ENCODE measurements at regions not wholly inside any gene's neighbourhood (a gene's known extent, or its start where the extent isn't known, plus 50 kb on each side); places are given as distances from the start of the nearest gene placed in this dataset.

DNA sequence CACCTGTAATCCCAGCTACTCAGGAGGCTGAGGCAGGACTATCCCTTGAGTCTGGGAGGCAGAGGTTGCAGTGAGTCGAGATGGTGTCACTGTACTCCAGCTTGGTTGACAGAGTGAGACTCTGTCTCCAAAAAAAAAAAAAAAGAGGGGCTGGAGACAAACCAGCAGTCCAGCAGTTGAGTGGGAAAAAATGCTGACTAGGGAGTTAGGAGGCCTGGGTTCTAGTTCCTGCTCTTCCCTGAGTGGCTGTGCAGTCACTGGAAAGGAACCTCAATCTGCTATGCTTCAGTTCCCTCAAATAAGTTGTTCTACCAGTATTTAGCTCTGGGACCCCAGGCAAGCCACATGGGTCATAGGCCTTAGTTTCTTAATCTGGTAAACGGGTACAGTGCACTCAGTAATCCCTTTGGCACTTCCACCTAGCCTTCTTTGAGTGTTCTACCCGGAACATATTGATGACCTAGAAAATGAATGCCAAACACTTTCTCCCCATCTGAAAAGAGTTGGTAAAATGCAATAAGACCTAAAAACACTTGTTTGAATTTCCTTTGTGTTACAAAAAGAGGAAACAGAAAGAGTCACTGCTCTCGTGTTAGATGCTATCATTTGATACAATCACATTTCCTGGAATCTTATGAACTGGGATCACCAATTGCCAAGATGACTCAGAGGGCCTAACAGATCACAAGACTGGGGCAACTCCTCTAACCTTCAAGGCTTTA, 99.3 kb upstream of the EGFL6 start:
- no peaks in the 10 kb centered on the region for H4K20me1 ChIP-seq (ENCODE audit: insufficient read depth)
- H3K9ac ChIP-seq, result peak overlapping the region; percentile 34; the same call in 1 of the 2 replicates
- H3K9me3 ChIP-seq, result no peaks in the 10 kb centered on the region
- POLR2A ChIA-PET, result no interaction called here
- no peak for DNase-seq
- H3K27me3 ChIP-seq (ENCODE audit: insufficient read depth), result no peaks in the 10 kb centered on the region
- H3K27ac ChIP-seq (ENCODE audit: low read depth in 2 of 2, low read length in 1 of 2), result peak overlapping the region; percentile 68 to 85; a peak in 3 of 4 replicates
- no peak overlapping the region for H2AFZ ChIP-seq (ENCODE audit: low read depth)
- 0 out of 2 replicates have a peak overlapping the region, but pooled peaks have one; percentile 12 for H3K4me2 ChIP-seq
- no peaks in the 10 kb centered on the region for H3K79me2 ChIP-seq (ENCODE audit: insufficient read depth)
- WGBS (ENCODE audit: low lambda C conversion rate), result 34% methylated on average over 4 of the region's 4 CpGs
- peaks cover 0 to 6% of the 10 kb centered on the region in 2 experiments; a peak in 3 of 4 replicates for H3K4me1 ChIP-seq (ENCODE audit: control insufficient read depth in 1 of 2, insufficient read depth in 2 of 2, low read depth in 1 of 2, low read length in 1 of 2)
- no peaks in the 10 kb centered on the region for H3K9me2 ChIP-seq
- no peaks in the 10 kb centered on the region for H3K36me3 ChIP-seq (replicated peaks in 1 of 2; ENCODE audit: control insufficient read depth in 1 of 2, insufficient read depth in 2 of 2, low read length in 1 of 2)
- CTCF ChIA-PET, result no interaction called here
- peaks cover 12% of the 10 kb centered on the region for H3F3A ChIP-seq (replicated peaks; ENCODE audit: insufficient read depth)
- no peak overlapping the region for H3K4me3 ChIP-seq (ENCODE audit: low read depth in 2 of 2, low read length in 1 of 2)
- TF ChIP-seq, protein P1, sequence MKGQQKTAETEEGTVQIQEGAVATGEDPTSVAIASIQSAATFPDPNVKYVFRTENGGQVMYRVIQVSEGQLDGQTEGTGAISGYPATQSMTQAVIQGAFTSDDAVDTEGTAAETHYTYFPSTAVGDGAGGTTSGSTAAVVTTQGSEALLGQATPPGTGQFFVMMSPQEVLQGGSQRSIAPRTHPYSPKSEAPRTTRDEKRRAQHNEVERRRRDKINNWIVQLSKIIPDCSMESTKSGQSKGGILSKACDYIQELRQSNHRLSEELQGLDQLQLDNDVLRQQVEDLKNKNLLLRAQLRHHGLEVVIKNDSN (IDR thresholded peaks at IDR 0.05; ENCODE audit: borderline replicate concordance, low read depth), result 0 out of 2 replicates have a peak, but pooled peaks have one; percentile 16
- no peak for TF ChIP-seq MXI1 (IDR thresholded peaks at IDR 0.05; ENCODE audit: low read depth, low read length)
- TF ChIP-seq FOXJ3 (CRISPR knock-in tag; IDR thresholded peaks at IDR 0.05), result no peak
- peak; percentile 77; the same call in 1 of the 2 replicates for TF ChIP-seq FOXM1 (IDR thresholded peaks at IDR 0.05; ENCODE audit: low read depth)
- peak; percentile 92 for TF ChIP-seq JUND (IDR thresholded peaks at IDR 0.05)
- no peak for TF ChIP-seq USF2 (IDR thresholded peaks at IDR 0.05; ENCODE audit: borderline replicate concordance, low read depth, low read length)
- TF ChIP-seq TEAD4 (IDR thresholded peaks at IDR 0.05; ENCODE audit: borderline replicate concordance, insufficient read depth), result peak; percentile 82
- TF ChIP-seq YY1 (IDR thresholded peaks at IDR 0.05; ENCODE audit: low read depth), result no peak
- no peak for TF ChIP-seq CHD2 (IDR thresholded peaks at IDR 0.05; ENCODE audit: low read length, partially characterized antibody)
- TF ChIP-seq, protein P2, sequence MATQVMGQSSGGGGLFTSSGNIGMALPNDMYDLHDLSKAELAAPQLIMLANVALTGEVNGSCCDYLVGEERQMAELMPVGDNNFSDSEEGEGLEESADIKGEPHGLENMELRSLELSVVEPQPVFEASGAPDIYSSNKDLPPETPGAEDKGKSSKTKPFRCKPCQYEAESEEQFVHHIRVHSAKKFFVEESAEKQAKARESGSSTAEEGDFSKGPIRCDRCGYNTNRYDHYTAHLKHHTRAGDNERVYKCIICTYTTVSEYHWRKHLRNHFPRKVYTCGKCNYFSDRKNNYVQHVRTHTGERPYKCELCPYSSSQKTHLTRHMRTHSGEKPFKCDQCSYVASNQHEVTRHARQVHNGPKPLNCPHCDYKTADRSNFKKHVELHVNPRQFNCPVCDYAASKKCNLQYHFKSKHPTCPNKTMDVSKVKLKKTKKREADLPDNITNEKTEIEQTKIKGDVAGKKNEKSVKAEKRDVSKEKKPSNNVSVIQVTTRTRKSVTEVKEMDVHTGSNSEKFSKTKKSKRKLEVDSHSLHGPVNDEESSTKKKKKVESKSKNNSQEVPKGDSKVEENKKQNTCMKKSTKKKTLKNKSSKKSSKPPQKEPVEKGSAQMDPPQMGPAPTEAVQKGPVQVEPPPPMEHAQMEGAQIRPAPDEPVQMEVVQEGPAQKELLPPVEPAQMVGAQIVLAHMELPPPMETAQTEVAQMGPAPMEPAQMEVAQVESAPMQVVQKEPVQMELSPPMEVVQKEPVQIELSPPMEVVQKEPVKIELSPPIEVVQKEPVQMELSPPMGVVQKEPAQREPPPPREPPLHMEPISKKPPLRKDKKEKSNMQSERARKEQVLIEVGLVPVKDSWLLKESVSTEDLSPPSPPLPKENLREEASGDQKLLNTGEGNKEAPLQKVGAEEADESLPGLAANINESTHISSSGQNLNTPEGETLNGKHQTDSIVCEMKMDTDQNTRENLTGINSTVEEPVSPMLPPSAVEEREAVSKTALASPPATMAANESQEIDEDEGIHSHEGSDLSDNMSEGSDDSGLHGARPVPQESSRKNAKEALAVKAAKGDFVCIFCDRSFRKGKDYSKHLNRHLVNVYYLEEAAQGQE (IDR thresholded peaks at IDR 0.05; ENCODE audit: low read depth, low read length), result no peak
- no peak for TF ChIP-seq SMC3 (IDR thresholded peaks at IDR 0.05; ENCODE audit: low read depth, low read length)
- no peak for TF ChIP-seq MEF2A (IDR thresholded peaks at IDR 0.05; ENCODE audit: borderline replicate concordance, low read depth)
- TF ChIP-seq EZH2phosphoT487 (IDR thresholded peaks at IDR 0.05; ENCODE audit: borderline replicate concordance, low read depth), result no peak
- TF ChIP-seq IRF3 (IDR thresholded peaks at IDR 0.05; ENCODE audit: low read depth, low read length), result no peak
- TF ChIP-seq EP300 (IDR thresholded peaks at IDR 0.05; ENCODE audit: borderline replicate concordance in 1 of 2, low read depth in 1 of 2, low read length in 1 of 2), result peak in 1 of 2 experiments; percentile 94; a peak in 2 of 4 replicates
- TF ChIP-seq, protein P3, sequence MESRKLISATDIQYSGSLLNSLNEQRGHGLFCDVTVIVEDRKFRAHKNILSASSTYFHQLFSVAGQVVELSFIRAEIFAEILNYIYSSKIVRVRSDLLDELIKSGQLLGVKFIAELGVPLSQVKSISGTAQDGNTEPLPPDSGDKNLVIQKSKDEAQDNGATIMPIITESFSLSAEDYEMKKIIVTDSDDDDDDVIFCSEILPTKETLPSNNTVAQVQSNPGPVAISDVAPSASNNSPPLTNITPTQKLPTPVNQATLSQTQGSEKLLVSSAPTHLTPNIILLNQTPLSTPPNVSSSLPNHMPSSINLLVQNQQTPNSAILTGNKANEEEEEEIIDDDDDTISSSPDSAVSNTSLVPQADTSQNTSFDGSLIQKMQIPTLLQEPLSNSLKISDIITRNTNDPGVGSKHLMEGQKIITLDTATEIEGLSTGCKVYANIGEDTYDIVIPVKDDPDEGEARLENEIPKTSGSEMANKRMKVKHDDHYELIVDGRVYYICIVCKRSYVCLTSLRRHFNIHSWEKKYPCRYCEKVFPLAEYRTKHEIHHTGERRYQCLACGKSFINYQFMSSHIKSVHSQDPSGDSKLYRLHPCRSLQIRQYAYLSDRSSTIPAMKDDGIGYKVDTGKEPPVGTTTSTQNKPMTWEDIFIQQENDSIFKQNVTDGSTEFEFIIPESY (IDR thresholded peaks at IDR 0.05; ENCODE audit: borderline replicate concordance, low read depth), result no peak
- peak; percentile 90; the same call in 1 of the 2 replicates for TF ChIP-seq FOSL2 (IDR thresholded peaks at IDR 0.05; ENCODE audit: borderline replicate concordance, low read depth)
- no peak for TF ChIP-seq GATA2 (CRISPR knock-in tag; IDR thresholded peaks at IDR 0.05)
- TF ChIP-seq ELF1 (IDR thresholded peaks at IDR 0.05), result peak; percentile 47; the same call in 1 of the 2 replicates
- no peak for TF ChIP-seq SIN3A (IDR thresholded peaks at IDR 0.05; ENCODE audit: borderline replicate concordance, low read depth, low read length)
- TF ChIP-seq RCOR1 (IDR thresholded peaks at IDR 0.05; ENCODE audit: low read length), result no peak
- TF ChIP-seq, protein P4, sequence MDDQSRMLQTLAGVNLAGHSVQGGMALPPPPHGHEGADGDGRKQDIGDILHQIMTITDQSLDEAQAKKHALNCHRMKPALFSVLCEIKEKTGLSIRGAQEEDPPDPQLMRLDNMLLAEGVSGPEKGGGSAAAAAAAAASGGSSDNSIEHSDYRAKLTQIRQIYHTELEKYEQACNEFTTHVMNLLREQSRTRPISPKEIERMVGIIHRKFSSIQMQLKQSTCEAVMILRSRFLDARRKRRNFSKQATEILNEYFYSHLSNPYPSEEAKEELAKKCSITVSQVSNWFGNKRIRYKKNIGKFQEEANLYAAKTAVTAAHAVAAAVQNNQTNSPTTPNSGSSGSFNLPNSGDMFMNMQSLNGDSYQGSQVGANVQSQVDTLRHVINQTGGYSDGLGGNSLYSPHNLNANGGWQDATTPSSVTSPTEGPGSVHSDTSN (IDR thresholded peaks at IDR 0.05), result peak; percentile 72
- no peak for TF ChIP-seq RFX5 (IDR thresholded peaks at IDR 0.05; ENCODE audit: low read length)
